GM18858 (cell line): ENCODE measurements at regions not wholly inside any gene's neighbourhood (a gene's known extent, or its start where the extent isn't known, plus 50 kb on each side); places are given as distances from the start of the nearest gene placed in this dataset.
"Not testable (repeated sequence)": the region's sequence is repeated elsewhere in the genome, so short reads cannot be mapped to it uniquely, and the experiment has no call there.

Source experiments
- ATAC-seq: cut with Tn5 transposase; IDR thresholded peaks from one replicate; pipeline ENCODE4 v1.9.1; 2021; ENCODE audit not compliant: unreplicated experiment

GRCh38 chr2:21194147-21194546 lies 70.4 kb downstream of the TDRD15 start:
- ATAC-seq = no peak

DNA sequence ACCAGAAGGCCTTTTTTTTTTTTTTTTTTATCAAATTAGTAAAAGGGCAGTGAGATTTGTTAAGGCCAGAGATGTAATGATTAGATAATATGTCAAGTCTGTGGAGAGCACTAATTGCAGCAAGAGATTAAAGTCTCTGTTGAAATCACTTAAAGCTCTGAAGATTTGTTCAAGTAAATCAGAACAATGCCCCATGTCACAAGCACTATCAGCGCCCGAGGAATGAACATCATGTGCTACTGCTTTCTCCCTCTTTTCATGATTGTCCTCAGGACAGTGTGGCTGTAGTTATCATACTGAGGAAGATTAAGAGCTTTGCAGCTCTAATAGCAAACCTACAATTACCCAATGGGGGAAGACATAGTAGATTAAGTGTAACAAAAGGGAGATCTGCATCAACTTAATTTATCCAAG lies 71.1 kb downstream of the TDRD15 start:
- no peak for ATAC-seq

- ATAC-seq = no peak
These were observed 71.6 kb downstream of the TDRD15 start for GRCh38 chr2:21195326-21195725.

DNA sequence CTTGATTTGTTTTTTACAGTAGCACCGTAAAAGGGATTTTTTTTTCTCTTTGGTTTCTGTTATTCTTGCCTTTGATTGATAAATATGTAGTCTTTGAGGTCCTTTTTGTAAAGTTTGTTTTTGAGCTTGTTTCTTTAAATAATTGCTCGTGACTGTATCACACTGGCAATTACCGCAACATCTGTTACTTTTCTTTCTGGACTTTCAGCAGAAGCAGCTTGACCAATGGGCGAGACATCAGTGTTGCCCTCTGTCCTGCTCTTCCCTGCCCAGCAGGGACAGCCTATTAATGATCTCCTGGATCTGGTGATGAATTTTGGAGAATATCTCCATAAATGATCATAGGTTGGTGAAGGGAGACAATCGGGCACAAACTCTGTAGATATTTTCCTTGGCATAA lies 74.9 kb downstream of the TDRD15 start:
- ATAC-seq = no peak

GRCh38 chr2:21203976-21204375 lies 80.2 kb downstream of the TDRD15 start:
- no peak for ATAC-seq

DNA sequence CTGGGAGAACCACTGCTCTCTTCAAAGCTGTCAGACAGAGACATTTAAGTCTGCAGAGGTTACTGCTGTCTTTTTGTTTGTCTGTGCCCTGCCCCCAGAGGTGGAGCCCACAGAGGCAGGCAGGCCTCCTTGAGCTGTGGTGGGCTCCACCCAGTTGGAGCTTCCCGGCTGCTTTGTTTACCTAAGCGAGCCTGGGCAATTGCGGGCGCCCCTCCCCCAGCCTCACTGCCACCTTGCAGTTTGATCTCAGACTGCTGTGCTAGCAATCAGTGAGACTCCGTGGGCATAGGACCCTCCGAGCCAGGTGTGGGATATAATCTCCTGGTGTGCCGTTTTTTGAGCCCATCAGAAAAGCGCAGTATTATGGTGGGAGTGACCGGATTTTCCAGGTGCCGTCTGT lies 90.3 kb downstream of the TDRD15 start:
- ATAC-seq = not testable (repeated sequence)

GRCh38 chr2:21217442-21217841 lies 93.7 kb downstream of the TDRD15 start:
- ATAC-seq = no peak

GRCh38 chr2:21220930-21221329 lies 97.2 kb downstream of the TDRD15 start:
- ATAC-seq = no peak

GRCh38 chr2:21223618-21224017 lies 99.8 kb downstream of the TDRD15 start:
- ATAC-seq = no peak

DNA sequence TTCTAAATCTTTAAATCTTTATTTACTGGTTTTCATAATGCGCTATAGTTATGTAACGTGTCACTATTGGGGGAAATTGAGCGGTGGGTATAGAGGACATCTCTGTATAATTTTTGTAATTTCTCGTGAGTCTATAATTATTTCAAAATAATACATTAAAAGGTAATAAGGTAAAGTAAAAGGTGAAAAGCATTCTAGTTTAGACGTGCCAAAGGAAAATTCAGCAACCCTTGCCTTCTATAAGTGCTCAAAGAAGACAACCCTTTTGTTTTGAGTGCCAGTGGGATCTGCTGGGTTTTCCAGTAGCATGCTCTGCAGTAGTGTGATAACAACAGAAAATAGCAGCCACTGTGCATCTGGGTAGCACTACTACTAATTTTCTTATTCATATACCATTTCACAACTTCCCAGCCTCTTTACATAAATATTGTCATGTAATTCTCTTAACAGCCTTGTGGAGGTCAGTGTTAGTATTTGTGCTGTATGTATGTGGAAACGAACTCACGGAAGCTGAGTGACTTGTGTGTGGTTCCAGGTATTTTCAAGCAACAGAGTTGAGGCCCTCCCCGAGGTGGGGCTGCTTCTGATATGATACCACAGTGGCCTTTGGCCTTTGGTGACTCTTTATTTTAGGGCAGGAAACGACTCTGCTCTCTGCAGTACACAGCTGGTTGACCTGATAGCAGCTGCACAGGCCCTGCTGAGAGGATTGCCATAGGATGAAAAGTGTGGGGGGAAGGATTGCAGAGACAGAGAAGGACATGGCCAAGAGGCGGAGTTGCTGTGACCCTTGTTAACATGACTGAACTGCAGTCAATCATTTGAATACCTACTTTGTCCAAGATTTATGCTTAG lies 104.5 kb downstream of the TDRD15 start:
- ATAC-seq = no peak

GRCh38 chr2:21229302-21229701 lies 105.5 kb downstream of the TDRD15 start:
- ATAC-seq = no peak

DNA sequence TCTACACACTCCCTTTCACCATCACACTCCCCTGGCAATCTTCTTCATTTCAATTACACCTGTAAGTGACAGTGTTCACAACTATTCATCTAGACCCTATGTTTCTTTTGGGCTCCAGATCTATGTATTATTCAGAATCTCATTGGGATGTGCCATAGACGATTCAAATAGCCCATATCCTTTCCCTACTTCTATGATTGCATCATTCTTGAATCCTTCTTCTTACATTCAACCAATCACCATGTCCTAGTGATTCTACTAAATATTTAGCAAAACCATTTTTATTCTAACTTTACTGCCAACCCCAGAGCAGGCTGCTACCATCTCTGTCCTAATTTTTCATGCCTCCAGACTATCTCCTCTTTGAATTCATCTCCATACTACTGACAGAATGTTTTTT lies 106.4 kb downstream of the TDRD15 start:
- ATAC-seq = no peak

GRCh38 chr2:21231985-21232384 lies 108.2 kb downstream of the TDRD15 start:
- ATAC-seq = no peak

DNA sequence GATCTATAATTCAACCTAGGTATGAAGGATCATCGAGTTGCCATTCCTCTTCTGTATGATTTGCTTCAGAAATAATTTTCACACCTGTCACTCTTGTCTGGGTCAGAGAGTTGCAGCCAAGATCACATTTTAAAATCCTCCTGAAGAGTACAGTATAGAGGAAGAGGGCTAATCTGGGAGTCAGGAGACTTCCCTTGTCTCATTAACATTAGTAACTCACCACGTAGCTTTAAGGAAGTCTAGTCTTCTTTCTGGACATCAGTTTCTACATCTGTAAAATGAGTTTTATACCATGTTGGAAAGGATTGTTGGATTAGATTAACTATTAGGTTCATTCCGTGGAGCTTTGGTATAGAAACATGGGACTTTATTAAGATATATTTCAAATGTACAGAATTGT lies 109.4 kb downstream of the TDRD15 start:
- ATAC-seq = no peak

DNA sequence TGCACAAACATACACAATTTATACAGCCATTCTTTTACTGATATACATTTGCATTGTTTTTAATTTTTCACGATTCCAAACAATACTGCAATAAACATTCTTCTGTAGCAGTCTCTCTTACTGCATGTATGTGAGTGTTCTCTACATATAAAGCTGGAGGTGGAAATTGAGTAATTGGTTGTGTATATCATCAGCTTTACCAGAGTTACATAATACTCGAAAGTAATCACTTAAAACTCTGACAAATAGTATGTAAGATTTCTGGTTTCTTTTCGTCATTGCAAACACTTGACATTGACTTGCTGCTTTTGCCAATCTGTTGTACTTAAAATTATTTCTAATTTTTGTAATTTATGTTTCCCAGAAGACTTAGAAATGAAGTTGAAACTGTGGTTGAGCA lies 110.2 kb downstream of the TDRD15 start:
- no peak for ATAC-seq

DNA sequence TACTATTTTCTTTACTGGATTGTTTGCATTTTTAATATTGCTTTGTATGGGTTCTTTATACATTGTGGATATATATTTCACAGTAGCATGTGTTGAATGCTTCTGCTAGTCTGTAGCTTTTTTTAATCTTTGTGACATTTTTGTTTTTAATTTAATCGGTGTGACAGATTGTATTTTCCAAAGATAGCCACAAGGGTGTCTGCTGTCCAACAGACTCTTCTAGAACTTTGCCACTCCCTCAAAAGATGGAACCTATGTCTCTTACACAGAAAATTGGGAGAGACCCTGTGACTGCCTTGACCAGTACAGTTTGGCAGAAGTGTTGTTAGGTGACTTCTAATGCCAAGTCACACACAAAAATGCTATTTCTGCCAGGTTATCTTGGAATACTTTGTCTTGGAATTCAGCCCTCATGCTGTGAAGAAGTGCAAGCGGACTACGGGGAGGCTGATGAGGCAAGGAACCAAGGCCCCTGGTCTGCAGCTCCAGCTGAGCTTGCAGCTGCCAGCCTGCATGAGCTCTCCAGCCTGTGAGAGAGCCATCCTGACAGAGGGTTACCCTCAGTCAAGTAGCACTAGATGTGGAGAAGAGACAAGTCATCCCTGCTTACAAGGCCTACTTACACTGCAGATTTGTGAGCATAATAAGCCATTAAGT lies 110.8 kb downstream of the TDRD15 start:
- no peak for ATAC-seq

DNA sequence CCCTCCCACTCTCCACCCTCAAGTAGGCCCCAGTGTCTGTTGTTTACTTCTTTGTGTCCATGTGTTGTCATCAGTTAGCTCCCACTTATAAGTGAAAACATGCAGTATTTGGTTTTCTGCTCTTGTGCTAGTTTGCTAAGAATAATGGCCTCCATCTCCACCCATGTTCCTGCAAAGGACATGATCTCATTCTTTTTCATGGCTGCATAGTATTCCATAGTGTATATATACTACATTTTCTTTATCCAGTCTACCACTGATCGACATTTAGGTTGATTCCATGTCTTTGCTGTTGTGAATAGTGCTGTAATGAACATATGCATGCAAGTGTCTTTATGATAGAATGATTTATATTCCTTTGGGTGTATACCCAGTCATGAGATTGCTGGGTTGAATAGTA lies 116.0 kb downstream of the TDRD15 start:
- not testable (repeated sequence) for ATAC-seq

DNA sequence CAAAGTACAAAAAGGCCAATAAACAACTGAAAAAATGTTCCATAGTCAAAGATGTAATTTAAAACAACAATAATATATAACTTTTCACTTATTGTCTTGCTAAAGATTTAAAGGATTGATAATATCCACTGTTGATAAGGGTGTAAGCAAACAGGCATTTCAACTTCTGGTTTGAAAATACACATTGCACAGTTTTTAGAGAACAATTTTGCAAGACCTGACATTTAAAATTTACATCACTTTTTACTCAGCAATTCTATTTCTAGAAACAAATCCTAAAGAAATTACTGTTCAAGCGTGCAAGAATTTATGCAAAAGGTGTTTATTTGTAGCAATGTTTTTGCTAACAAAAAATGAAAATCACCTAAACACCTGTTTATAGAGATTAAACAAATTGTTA lies 120.4 kb downstream of the TDRD15 start:
- no peak for ATAC-seq

- ATAC-seq = no peak
These were observed 121.8 kb downstream of the TDRD15 start for GRCh38 chr2:21245565-21245964.

- no peak for ATAC-seq
These were observed 125.6 kb downstream of the TDRD15 start for GRCh38 chr2:21249367-21249766.

DNA sequence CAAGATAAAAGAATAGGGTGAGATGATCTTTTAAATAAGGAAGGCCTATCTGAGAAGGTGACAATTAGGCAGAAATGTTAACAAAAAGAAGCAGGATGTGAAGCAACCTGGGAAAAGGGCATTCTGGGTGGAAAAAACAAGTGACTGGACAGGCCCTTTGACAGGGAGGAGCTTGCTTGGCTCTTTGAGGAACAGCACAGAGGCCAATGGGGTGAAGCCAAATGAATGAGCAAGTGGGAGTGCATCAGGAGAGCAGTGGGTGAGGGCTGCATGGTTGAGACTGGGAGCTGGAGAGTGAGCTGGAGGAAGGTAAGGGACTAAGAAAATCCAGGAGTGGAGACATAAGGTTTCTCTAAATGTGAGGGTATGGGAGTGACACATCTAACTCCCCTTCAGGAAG lies 126.9 kb downstream of the TDRD15 start:
- ATAC-seq = no peak

DNA sequence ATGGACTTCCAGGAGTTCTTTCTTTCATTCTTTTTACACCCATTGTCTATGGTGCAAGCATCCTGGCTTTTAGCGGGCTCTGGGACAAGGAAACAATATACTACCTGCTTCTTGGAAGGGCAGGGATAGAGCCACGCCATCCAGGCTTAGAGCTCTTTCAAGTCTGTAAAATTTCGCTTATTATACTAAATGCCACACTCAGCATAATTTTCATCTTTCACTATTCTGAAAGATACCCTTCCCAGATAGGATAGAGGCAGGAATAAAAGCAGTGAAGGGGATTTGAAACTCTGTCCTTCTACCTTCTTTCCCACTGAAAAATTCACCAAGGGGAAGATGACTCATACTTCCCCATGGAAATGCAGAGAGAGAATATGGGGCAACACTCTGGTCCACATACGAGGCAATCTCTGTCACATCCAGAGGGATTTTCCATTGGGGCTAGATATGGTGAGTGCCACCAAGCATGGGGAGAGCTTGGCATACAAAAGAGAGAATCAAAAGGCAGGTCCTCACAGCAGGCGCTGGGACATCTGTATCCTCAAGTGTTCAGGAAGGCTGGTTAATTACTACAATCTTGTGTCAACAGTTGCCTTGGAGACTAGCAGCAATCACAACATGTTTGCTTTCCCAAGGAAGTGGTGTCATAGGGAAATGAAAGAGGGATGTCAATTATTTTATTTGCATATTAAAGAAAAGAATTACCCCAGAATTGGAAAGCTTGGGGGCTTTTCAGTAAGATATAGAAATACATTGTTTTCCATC lies 127.6 kb downstream of the TDRD15 start:
- ATAC-seq = no peak
